Smooth muscle cell (in vitro differentiated cells): ENCODE measurements at regions not wholly inside any gene's neighbourhood (a gene's known extent, or its start where the extent isn't known, plus 50 kb on each side); places are given as distances from the start of the nearest gene placed in this dataset.

Source experiments
- DNase-seq: peaks from one replicate; lab custom pipeline; 2025; ENCODE audit not compliant: unreplicated experiment; lab: John Stamatoyannopoulos, UW
- H2AFZ ChIP-seq: fragments of 200-600 bp; sonication (generic); 2 replicates; pipeline ENCODE4 v1.6.0; 2016; ENCODE audit warnings: antibody characterized with exemption, low read depth, mild to moderate bottlenecking
- H3F3A ChIP-seq: fragments of 200-600 bp; sonication (generic); 2 replicates; pipeline ENCODE4 v1.6.0; 2017; ENCODE audit warnings: antibody characterized with exemption, low read depth
- H3K27ac ChIP-seq: fragments of 200-600 bp; sonication (generic); 2 replicates; pipeline ENCODE4 v1.5.1; 2016; ENCODE audit warnings: low read depth, mild to moderate bottlenecking
- H3K27me3 ChIP-seq: fragments of 200-600 bp; sonication (generic); 2 replicates; pipeline ENCODE4 v1.6.1; 2016; ENCODE audit warnings: low read depth, mild to moderate bottlenecking
- H3K36me3 ChIP-seq: fragments of 200-600 bp; sonication (generic); 2 replicates; pipeline ENCODE4 v1.5.1; 2016; ENCODE audit warnings: low read depth
- H3K4me1 ChIP-seq: fragments of 200-600 bp; sonication (generic); 2 replicates; pipeline ENCODE4 v1.5.1; 2016; ENCODE audit warnings: low read depth
- H3K4me2 ChIP-seq: fragments of 200-600 bp; sonication (generic); 2 replicates; pipeline ENCODE4 v1.6.0; 2016; ENCODE audit warnings: mild to moderate bottlenecking
- H3K4me3 ChIP-seq: fragments of 200-600 bp; sonication (generic); 2 replicates; pipeline ENCODE4 v1.5.1; 2016; ENCODE audit warnings: mild to moderate bottlenecking
- H3K79me2 ChIP-seq: fragments of 200-600 bp; sonication (generic); 2 replicates; pipeline ENCODE4 v1.6.0; 2016; ENCODE audit warnings: low read depth, mild to moderate bottlenecking
- H3K9ac ChIP-seq: fragments of 200-600 bp; sonication (generic); 2 replicates; pipeline ENCODE4 v1.6.0; 2016; ENCODE audit warnings: low read depth
- H3K9me3 ChIP-seq: fragments of 200-600 bp; sonication (generic); replicated peaks from 2 replicates; pipeline ENCODE4 v1.5.1; 2016; ENCODE audit warnings: low read depth
- H4K20me1 ChIP-seq: fragments of 200-600 bp; sonication (generic); 2 replicates; pipeline ENCODE4 v1.6.0; 2016; ENCODE audit warnings: low read depth
- CTCF ChIP-seq: fragments of 200-600 bp; sonication (generic); IDR thresholded peaks from 2 replicates; pipeline ENCODE4 v1.5.1; 2017; ENCODE audit warnings: borderline replicate concordance, mild to moderate bottlenecking, antibody characterized with exemption; ENCODE audit not compliant: insufficient read depth, poor library complexity, severe bottlenecking
- WGBS: methylation state at CpG from one replicate; pipeline ENCODE4 v1.1.7; 2016; ENCODE audit warnings: low lambda C conversion rate; 5-methylcytosine and 5-hydroxymethylcytosine counted together

DNA sequence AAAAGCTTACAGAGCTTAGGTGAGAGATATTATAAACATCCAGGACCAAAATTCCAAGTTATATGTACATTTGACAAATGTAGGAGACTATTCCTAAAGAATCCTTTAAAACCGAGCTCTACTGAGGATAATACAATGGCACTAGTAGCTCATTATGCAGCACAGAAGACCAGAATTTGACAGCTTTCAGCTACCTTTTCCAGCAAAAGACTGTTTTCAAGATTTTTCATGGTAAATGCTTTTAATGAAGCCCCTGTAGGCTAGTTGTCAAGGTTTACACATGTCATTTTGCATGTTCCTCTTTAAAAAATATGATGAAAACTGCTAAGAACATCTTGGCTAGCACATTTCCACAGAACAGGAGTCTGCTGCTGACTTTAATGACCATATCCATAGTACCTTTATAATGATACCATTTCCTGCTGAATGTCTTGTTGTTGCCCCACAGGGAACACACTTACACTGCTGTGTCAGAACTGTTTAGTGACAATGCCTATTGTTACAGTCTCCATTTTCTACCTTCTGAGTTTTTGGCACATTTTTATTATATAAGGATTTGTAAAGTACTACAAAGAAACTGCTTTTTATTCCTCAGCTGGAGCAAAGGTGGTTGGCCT, 1382.3 kb downstream of the RAPGEF2 start:
- no peak overlapping the region for H3K4me2 ChIP-seq
- TF ChIP-seq CTCF: no peak
- no peaks in the 10 kb centered on the region for H3F3A ChIP-seq
- WGBS: 96% methylated on average over 1 of the region's 1 CpG
- H3K27me3 ChIP-seq: no peaks in the 10 kb centered on the region
- no peaks in the 10 kb centered on the region for H3K4me1 ChIP-seq
- no peak overlapping the region for H3K9ac ChIP-seq
- H3K27ac ChIP-seq: no peak overlapping the region
- DNase-seq: no peak
- no peak overlapping the region for H2AFZ ChIP-seq
- no peak overlapping the region for H3K4me3 ChIP-seq
- H4K20me1 ChIP-seq: no peaks in the 10 kb centered on the region
- no peaks in the 10 kb centered on the region for H3K36me3 ChIP-seq
- no peaks in the 10 kb centered on the region for H3K79me2 ChIP-seq
- H3K9me3 ChIP-seq: no peaks in the 10 kb centered on the region

- Histone ChIP-seq H3K36me3 (no peaks in the 10 kb centered on the region), H3K4me1 (no peaks in the 10 kb centered on the region), H3K9me3 (no peaks in the 10 kb centered on the region), H3K27me3 (no peaks in the 10 kb centered on the region), H3F3A (no peaks in the 10 kb centered on the region), H4K20me1 (no peaks in the 10 kb centered on the region), H3K27ac (no peak overlapping the region), H3K4me3 (no peak overlapping the region), H3K9ac (no peak overlapping the region), H3K79me2 (no peaks in the 10 kb centered on the region), H2AFZ (no peak overlapping the region), H3K4me2 (no peak overlapping the region)
- no peak for TF ChIP-seq CTCF
- no peak for DNase-seq
Measured at GRCh38 chr4:160492181-160492580, 1389.3 kb downstream of the RAPGEF2 start.

GRCh38 chr4:160493206-160493605, 1390.3 kb downstream of the RAPGEF2 start:
- WGBS: 100% methylated on average over 1 of the region's 1 CpG
- no peak overlapping the region for H3K9ac ChIP-seq
- no peaks in the 10 kb centered on the region for H3K36me3 ChIP-seq
- H3K4me1 ChIP-seq: no peaks in the 10 kb centered on the region
- no peaks in the 10 kb centered on the region for H3F3A ChIP-seq
- H4K20me1 ChIP-seq: no peaks in the 10 kb centered on the region
- H3K27me3 ChIP-seq: no peaks in the 10 kb centered on the region
- H3K4me2 ChIP-seq: no peak overlapping the region
- H3K4me3 ChIP-seq: no peak overlapping the region
- no peaks in the 10 kb centered on the region for H3K9me3 ChIP-seq
- H2AFZ ChIP-seq: no peak overlapping the region
- no peak for DNase-seq
- TF ChIP-seq CTCF: no peak
- no peak overlapping the region for H3K27ac ChIP-seq
- no peaks in the 10 kb centered on the region for H3K79me2 ChIP-seq

- H3K36me3 ChIP-seq: no peaks in the 10 kb centered on the region
- no peak for DNase-seq
- no peaks in the 10 kb centered on the region for H3K79me2 ChIP-seq
- no peaks in the 10 kb centered on the region for H3K4me1 ChIP-seq
- no peak overlapping the region for H3K4me3 ChIP-seq
- H4K20me1 ChIP-seq: no peaks in the 10 kb centered on the region
- no peak for TF ChIP-seq CTCF
- H3K27ac ChIP-seq: no peak overlapping the region
- no peak overlapping the region for H3K4me2 ChIP-seq
- WGBS: 80% methylated on average over 2 of the region's 2 CpGs
- H2AFZ ChIP-seq: no peak overlapping the region
- H3K9me3 ChIP-seq: no peaks in the 10 kb centered on the region
- no peak overlapping the region for H3K9ac ChIP-seq
- H3F3A ChIP-seq: no peaks in the 10 kb centered on the region
- H3K27me3 ChIP-seq: no peaks in the 10 kb centered on the region
Measured at GRCh38 chr4:160495356-160495755, 1392.5 kb downstream of the RAPGEF2 start.
